D721Med (cell line): ENCODE measurements at regions not wholly inside any gene's neighbourhood (a gene's known extent, or its start where the extent isn't known, plus 50 kb on each side); places are given as distances from the start of the nearest gene placed in this dataset.

Experiments
- DNase-seq: peaks from one replicate; pipeline ENCODE4 v3.0.0; 2011; ENCODE audit warnings: low spot score; ENCODE audit not compliant: insufficient read length
- FAIRE-seq: peaks from 2 replicates; lab custom pipeline; 2011; peaks lifted over from hg19 to GRCh38; lab: Jason Lieb, UNC
- TF ChIP-seq, protein P1 (sequence below): IDR thresholded peaks from 2 replicates; pipeline ENCODE4 v1.5.1; 2012; ENCODE audit warnings: mild to moderate bottlenecking, control low read depth; ENCODE audit not compliant: insufficient read depth; ENCODE audit errors: missing control alignments

DNA sequence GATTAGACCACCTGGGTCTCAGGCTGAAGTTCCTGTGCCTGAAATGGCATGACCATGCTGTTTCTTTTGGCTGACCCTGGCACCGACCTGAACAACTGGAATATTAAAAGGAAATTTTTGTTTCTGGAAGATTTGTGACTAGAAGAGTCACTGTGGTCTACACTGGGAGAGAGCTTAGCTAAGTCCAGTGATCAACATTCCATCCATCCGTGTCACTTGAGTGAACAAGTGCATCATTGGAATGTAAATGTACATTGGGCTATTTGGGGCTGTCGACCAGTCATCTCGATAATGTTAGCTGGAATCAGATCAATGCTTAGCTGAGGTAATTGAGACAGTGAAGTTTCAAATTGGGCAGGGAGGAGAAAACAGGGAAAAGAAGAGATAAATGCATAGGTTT, 95.4 kb upstream of the CCDC85A start:
- DNase-seq (no peak), FAIRE-seq (no peak)
- TF ChIP-seq, protein P1, sequence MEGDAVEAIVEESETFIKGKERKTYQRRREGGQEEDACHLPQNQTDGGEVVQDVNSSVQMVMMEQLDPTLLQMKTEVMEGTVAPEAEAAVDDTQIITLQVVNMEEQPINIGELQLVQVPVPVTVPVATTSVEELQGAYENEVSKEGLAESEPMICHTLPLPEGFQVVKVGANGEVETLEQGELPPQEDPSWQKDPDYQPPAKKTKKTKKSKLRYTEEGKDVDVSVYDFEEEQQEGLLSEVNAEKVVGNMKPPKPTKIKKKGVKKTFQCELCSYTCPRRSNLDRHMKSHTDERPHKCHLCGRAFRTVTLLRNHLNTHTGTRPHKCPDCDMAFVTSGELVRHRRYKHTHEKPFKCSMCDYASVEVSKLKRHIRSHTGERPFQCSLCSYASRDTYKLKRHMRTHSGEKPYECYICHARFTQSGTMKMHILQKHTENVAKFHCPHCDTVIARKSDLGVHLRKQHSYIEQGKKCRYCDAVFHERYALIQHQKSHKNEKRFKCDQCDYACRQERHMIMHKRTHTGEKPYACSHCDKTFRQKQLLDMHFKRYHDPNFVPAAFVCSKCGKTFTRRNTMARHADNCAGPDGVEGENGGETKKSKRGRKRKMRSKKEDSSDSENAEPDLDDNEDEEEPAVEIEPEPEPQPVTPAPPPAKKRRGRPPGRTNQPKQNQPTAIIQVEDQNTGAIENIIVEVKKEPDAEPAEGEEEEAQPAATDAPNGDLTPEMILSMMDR = no peak

DNA sequence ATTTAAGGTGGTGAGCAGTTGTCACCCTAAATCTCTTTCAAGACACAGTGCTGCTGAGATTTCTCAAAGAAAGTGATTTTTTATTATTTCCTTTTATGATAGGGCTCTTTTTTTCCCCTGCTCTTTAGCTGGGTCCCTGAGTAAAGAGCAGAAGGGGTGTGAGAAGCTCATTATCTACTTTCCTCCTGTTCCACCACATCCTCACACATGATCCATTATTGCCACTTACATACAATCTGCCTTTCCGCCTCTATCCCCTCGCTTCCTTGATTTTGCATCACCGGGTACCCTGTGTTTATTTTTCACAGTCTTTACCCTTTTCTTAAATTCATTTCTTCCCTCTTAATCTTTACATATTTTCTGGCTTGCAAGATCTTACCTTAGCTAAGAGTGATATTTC, 93.9 kb upstream of the CCDC85A start:
- TF ChIP-seq, protein P1 = no peak
- FAIRE-seq (no peak), DNase-seq (no peak)

DNA sequence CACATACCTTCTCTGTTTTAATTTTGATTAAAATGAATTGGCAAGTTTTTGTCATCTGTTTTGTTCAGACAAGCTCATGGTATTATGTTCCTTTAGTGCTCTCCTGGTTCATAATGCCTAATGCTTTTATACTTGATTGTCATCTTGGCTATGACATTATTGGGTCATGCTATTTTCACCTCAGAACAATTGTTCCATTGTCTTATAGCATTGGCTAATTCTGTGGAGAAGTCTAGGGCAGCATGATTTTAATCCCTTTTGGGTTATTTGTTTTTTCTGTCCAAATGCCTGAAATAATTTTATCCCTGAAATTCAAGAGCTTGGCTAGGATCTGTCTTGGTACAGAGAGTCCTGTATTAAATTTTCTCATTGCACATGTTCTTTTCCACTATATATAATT, 83.8 kb upstream of the CCDC85A start:
- no peak for FAIRE-seq
- TF ChIP-seq, protein P1 = no peak
- DNase-seq = no peak

DNA sequence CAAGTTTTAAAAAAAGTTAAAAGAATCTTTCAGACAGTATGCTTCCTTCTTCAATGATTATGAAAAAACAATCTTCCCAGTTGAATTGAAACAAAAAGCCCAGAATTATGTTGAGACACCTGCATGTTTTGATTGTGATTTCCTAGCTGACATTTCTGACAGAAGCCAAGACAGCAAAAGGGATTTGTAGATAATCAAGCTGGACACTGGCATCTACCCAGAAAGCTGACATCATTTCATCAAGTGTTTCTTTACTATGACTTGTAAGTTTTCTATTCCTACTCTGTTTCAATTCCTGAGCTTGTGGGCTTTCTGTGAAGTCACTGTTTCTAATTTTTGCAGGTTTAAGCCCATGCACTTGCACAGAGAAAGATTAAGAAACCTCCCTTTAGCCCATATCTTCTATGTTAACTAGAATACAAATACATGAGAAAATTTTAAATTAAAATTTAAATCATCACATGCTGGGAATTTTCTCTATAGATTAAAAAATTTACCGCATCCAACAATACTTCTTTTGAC, 82.9 kb upstream of the CCDC85A start:
- no peak for DNase-seq
- TF ChIP-seq, protein P1 = no peak
- FAIRE-seq = no peak

DNA sequence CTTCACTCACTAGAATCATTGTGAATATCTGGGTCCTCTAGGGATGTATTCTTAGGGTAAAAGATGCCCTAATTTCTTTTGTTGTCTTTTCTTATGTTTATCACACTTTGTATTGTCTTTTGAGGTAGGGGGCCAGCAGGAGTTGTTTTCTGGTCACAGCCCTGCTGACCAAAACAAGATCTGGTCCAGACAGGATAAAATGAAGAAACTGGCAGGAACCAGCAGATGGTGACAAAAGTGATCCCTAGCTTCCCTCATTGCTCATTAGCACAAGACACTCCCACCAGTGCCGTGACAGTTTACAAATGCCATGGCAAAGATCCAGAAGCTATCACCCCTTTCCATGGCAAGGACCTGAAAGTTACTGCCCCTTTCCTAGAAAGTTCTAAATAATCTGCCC, 81.7 kb upstream of the CCDC85A start:
- FAIRE-seq = no peak
- TF ChIP-seq, protein P1 = no peak

DNA sequence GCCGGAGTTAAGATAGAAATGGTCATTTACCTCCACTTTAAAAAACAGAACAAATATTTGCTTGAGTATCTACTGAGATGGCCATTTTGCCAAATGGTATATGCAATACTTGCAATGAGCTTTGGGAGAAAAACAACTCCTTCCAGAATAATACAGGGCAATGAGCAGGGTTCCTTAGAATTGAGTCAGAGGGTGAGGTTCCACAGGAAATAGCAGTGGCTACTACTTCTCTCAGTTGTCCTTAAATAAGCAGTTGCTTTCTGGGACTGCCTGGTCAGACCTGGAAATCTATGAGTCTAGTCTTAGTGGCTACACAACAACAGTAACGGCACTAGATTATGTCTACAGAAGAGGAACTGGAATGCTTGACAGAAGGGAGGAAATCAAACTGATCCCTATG, 80.9 kb upstream of the CCDC85A start:
- no peak for FAIRE-seq
- TF ChIP-seq, protein P1 = no peak
- no peak for DNase-seq

More for the DNA sequence above, 81.7 kb upstream of the CCDC85A start:
- no peak for DNase-seq

DNA sequence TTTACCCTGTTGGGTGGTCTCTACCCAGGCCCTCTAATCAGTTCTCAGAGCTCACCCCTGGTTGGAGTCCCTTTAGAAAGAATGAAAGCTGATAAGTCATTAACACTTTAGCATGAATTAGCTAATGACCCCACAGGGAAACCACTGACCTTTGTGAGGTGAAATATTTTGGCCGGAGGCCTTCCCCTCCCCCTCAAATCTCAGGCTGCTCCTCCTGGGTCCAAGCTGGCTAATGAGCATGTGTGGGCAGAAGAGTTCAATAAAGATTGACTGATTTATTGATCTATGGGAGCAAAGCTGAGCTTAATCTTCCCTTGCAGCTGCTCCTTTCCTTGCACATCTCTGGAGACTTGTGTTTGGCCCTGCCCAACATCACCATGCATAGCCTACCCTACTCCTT, 78.8 kb upstream of the CCDC85A start:
- no peak for DNase-seq
- no peak for FAIRE-seq
- TF ChIP-seq, protein P1 = no peak
